Activated CD4-positive, alpha-beta T cell treated with anti-CD3 and anti-CD28 coated beads for 36 hours (primary cell): ENCODE measurements at regions not wholly inside any gene's neighbourhood (a gene's known extent, or its start where the extent isn't known, plus 50 kb on each side); places are given as distances from the start of the nearest gene placed in this dataset.

Experiments
- ATAC-seq: fragments of 200-7000 bp; cut with Tn5 transposase; one replicate; pipeline ENCODE4 v1.10.0; 2021; ENCODE audit warnings: mild to moderate bottlenecking, moderate library complexity
- CTCF ChIA-PET: fragments of 350-600 bp; sonication (Branson Sonifier 250); formaldehyde crosslinking; loops from one replicate; lab custom pipeline; 2021; ENCODE audit warnings: antibody characterized with exemption; lab: Charles Lee
- POLR2A ChIA-PET: fragments of 350-600 bp; sonication (Branson Sonifier 250); formaldehyde crosslinking; loops from one replicate; lab custom pipeline; 2021; ENCODE audit warnings: antibody characterized with exemption, inconsistent platforms; lab: Charles Lee
- DNase-seq: peaks from one replicate; pipeline ENCODE4 v3.0.0-alpha.2; 2020
- H3K27ac Mint-ChIP-seq: one replicate; pipeline ENCODE4 v1.8.0; 2021; ENCODE audit warnings: mixed read lengths
- H3K27me3 Mint-ChIP-seq: one replicate; pipeline ENCODE4 v1.8.0; 2021; ENCODE audit warnings: mixed read lengths
- H3K36me3 Mint-ChIP-seq: one replicate; pipeline ENCODE4 v1.8.0; 2021; ENCODE audit warnings: low read depth, mixed read lengths
- H3K4me1 Mint-ChIP-seq: one replicate; pipeline ENCODE4 v1.8.0; 2021; ENCODE audit warnings: mixed read lengths
- H3K4me3 Mint-ChIP-seq: one replicate; pipeline ENCODE4 v1.8.0; 2021; ENCODE audit warnings: mild to moderate bottlenecking, moderate library complexity, mixed read lengths
- H3K9me3 Mint-ChIP-seq: one replicate; pipeline ENCODE4 v1.8.0; 2021; ENCODE audit warnings: low read depth, mixed read lengths
- intact Hi-C, 2 experiments: fragments of 100-400 bp; cut with DNase I in 1 of 2; cut with micrococcal nuclease in 1 of 2; formaldehyde crosslinking; loops; one replicate each; pipeline versions ENCODE4 v1.14.2 to v1.15.1; 2022 to 2024; cut with DNase I, micrococcal nuclease

DNA sequence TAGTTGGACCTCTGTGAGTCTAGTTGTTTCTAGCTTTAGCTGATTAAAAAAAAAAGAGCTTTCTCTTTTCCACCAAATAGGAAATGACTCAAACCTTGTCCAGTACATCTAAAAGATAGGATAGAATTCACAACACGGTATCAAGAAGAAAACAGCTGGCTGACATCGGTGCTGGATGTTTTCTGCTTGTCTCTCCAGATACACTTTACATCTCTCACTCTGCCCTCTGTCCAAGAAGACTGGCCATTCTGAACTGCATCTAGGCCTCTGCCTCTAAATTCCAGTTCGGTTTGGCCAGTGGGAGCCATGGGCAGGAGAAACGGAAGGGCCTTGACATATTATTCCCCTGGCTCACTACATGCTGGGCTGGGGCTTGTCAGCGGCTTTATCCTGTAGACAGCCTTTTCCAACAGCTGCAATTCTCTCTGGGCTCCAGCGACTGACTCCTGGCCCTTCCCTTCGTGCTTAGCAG, 57.3 kb upstream of the SHISA3 start:
- intact Hi-C loops = no loop called here
- ChIA-PET CTCF (interaction anchor here (0.7 to 1.2 kb wide), 2 partner anchors 32 to 57 kb away, joined by 3 read pairs; no protein-coding TSS in a partner anchor), POLR2A (no interaction called here)
- no peak overlapping the region for H3K27ac Mint-ChIP-seq
- H3K27me3 Mint-ChIP-seq = peaks cover 2% of the 10 kb centered on the region
- H3K4me1 Mint-ChIP-seq = no peaks in the 10 kb centered on the region
- no peaks in the 10 kb centered on the region for H3K36me3 Mint-ChIP-seq
- DNase-seq (no peak), ATAC-seq (no peak)
- no peaks in the 10 kb centered on the region for H3K9me3 Mint-ChIP-seq
- no peak overlapping the region for H3K4me3 Mint-ChIP-seq

DNA sequence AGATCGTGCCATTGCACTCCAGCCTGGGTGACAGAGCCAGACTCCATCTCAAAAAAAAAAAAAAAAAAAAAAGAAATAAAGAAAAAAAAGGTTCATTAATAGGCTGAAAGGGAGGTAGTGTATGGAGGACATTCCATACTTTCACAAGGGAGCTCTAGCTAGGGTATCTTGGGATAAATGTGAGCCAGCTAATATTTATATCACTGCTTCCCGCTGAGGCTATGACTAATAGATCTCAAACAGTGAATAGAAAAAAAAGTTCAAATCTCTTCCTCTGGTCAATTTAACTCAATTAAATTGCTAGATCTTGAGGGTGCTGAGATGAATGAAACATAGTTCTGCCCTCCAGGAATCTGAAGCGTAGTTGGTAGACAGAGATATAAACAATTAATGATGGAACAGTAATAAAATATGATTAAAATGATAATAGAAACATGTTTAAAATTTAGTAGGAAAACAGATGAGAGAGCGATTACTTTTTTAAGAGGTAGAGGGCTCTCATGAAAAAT, 55.7 kb upstream of the SHISA3 start:
- ChIA-PET CTCF (interaction anchor here (1.0 kb wide), 1 partner anchor 11 kb away, joined by 3 read pairs; no protein-coding TSS in a partner anchor), POLR2A (no interaction called here)
- intact Hi-C loops = no loop called here
- ATAC-seq (no peak), DNase-seq (no peak)
- H3K4me3 Mint-ChIP-seq = no peak overlapping the region
- no peaks in the 10 kb centered on the region for H3K9me3 Mint-ChIP-seq
- H3K27ac Mint-ChIP-seq = no peak overlapping the region
- no peaks in the 10 kb centered on the region for H3K4me1 Mint-ChIP-seq
- no peaks in the 10 kb centered on the region for H3K36me3 Mint-ChIP-seq
- H3K27me3 Mint-ChIP-seq = peaks cover 2% of the 10 kb centered on the region

DNA sequence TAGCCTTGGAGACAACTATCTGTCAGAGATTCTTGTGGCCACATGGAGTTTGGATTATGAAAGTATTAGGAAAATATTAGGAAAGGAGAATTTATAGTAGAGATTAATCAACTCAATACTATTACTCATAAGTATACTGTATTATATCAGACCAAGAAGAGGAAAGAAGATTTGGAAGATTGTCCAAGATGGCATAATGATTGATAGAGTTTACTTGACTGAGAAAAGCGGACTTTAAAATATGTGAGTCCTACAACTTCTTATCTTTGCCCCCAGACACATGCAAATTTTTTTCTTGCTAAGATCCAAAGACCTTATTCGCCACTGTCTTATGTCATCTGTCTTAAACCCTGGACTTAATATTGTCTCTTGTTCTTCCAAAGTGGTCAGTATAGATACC, 54.8 kb upstream of the SHISA3 start:
- DNase-seq = no peak
- no peak overlapping the region for H3K27ac Mint-ChIP-seq
- CTCF ChIA-PET = interaction anchor here (1.0 kb wide), 1 partner anchor 12 kb away, joined by 3 read pairs; no protein-coding TSS in a partner anchor
- peaks cover 2% of the 10 kb centered on the region for H3K27me3 Mint-ChIP-seq
- H3K36me3 Mint-ChIP-seq = no peaks in the 10 kb centered on the region
- intact Hi-C loops = no loop called here
- no peak overlapping the region for H3K4me3 Mint-ChIP-seq
- no peaks in the 10 kb centered on the region for H3K9me3 Mint-ChIP-seq
- no peaks in the 10 kb centered on the region for H3K4me1 Mint-ChIP-seq
- POLR2A ChIA-PET = no interaction called here
- ATAC-seq = no peak

DNA sequence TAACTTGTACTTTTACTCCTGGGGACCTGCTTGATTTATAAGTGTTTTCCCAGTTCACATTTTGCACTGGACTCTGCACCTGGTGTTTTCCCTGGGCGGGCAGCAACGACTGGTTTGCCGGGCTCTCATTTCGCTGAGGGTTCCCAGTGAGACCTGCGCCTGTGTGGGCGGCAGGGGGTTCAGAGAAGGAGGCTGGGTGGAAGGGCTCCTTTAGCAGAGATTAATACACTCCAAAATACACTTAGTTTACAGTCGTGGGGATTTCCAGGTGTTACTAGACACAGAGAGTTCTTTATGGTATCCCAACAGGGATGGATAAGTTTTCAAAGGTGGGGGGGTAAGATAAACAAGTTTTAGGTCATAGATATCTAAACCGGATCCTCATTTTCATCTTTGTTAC, 53.0 kb upstream of the SHISA3 start:
- Mint-ChIP-seq H3K27me3 (peaks cover 2% of the 10 kb centered on the region), H3K4me3 (no peak overlapping the region), H3K9me3 (no peaks in the 10 kb centered on the region), H3K36me3 (no peaks in the 10 kb centered on the region), H3K27ac (no peak overlapping the region), H3K4me1 (no peaks in the 10 kb centered on the region)
- DNase-seq (no peak), ATAC-seq (no peak)
- ChIA-PET POLR2A (no interaction called here), CTCF (no interaction called here)
- intact Hi-C loops = no loop called here

DNA sequence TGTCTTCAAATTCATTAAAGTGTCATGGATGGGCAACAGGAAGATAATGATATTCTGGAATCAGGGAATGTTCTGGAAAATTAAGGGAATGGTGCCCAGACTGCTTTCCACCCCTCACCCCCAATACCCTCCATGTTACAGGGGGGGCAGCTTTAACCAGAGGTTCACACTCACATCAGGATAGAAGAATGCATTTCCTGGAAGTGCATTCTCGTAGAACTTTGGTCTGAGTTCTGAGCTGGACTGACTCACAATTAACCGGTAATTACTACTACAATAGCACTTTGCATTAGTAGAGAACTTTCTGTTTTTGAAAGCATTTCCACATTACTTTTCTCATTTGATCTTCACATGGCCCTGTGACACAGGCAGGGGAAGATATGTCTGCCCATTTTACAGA, 52.5 kb upstream of the SHISA3 start:
- Mint-ChIP-seq H3K27me3 (peaks cover 2% of the 10 kb centered on the region), H3K9me3 (no peaks in the 10 kb centered on the region), H3K4me3 (no peak overlapping the region), H3K4me1 (no peaks in the 10 kb centered on the region), H3K27ac (no peak overlapping the region), H3K36me3 (no peaks in the 10 kb centered on the region)
- CTCF ChIA-PET = no interaction called here
- no peak for DNase-seq
- POLR2A ChIA-PET = no interaction called here
- ATAC-seq = no peak
- intact Hi-C loops = no loop called here

DNA sequence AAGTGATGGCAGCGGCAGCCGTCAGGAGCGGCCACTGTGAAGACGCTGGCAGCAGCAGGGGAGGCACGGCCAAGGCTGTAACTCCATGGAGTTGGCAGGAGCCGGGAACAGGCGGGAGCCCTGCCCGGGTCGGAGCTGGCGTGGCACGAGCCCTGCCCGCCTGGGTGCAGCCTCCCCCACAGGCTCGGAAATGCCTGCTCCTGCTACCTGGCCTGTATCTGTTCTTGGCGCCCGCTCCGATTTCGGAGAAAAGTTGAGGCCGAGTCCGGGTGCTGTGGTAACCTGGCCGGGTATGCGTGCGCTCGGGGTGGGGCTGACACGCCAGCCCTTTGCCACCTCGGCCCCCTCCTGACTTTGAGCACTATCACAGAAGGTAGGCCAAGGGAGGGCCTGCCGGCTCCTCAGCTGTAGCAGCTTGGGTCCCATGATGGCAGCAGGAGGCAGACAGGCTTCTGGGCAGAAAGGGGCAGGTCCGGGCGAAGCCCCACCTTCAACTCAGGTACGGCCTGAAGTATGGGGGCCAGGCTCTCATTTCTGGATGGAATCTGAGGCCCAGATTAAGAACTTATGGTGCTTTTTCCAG, 51.2 kb upstream of the SHISA3 start:
- Mint-ChIP-seq H3K27me3 (peaks cover 2% of the 10 kb centered on the region), H3K4me1 (no peaks in the 10 kb centered on the region), H3K27ac (no peak overlapping the region), H3K4me3 (no peak overlapping the region), H3K9me3 (no peaks in the 10 kb centered on the region), H3K36me3 (no peaks in the 10 kb centered on the region)
- intact Hi-C loops = no loop called here
- ChIA-PET POLR2A (no interaction called here), CTCF (no interaction called here)
- DNase-seq = no peak
- ATAC-seq = no peak

DNA sequence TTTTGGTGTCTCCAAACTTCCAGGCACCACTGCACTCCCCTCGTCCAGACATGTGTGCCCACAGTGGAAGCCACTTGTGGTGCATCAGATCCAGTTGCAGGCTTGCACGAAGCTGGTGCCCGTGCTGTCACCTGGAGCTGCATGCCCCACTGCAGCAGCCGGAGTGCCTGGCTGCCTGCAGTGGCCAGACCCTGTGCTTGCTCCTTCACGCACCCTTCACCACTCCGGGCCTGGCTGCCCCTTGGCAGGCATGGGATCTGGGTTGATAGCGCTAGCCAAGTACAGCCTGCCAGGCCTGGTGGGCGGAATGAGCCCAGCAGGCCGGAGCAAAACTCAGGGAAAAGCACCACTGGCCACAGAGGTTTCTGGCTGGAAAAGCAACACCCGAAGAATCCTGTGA, 50.2 kb upstream of the SHISA3 start:
- intact Hi-C loops = no loop called here
- Mint-ChIP-seq H3K27ac (no peak overlapping the region), H3K9me3 (no peaks in the 10 kb centered on the region), H3K27me3 (peaks cover 5% of the 10 kb centered on the region), H3K36me3 (no peaks in the 10 kb centered on the region), H3K4me1 (no peaks in the 10 kb centered on the region), H3K4me3 (no peak overlapping the region)
- DNase-seq (no peak), ATAC-seq (no peak)
- CTCF ChIA-PET = no interaction called here
- POLR2A ChIA-PET = no interaction called here
